BE2C (cell line): ENCODE measurements at regions not wholly inside any gene's neighbourhood (a gene's known extent, or its start where the extent isn't known, plus 50 kb on each side); places are given as distances from the start of the nearest gene placed in this dataset.

Source experiments
- DNase-seq: peaks from one replicate; pipeline ENCODE4 v3.0.0-alpha.2; 2020
- H3K27me3 ChIP-seq: fragments of 250-450 bp; sonication (Bioruptor Pico); 2 replicates; pipeline ENCODE4 v1.5.1; 2020; ENCODE audit warnings: mild to moderate bottlenecking
- H3K36me3 ChIP-seq: fragments of 250-450 bp; sonication (Bioruptor Pico); 2 replicates; pipeline ENCODE4 v1.5.1; 2020; ENCODE audit warnings: mild to moderate bottlenecking
- H3K4me1 ChIP-seq: fragments of 250-450 bp; sonication (Bioruptor Pico); 2 replicates; pipeline ENCODE4 v1.5.1; 2020
- H3K4me3 ChIP-seq: 2 replicates; pipeline ENCODE4 v1.5.1; 2011; ENCODE audit warnings: low read depth, low read length
- H3K9me3 ChIP-seq: fragments of 250-450 bp; sonication (Bioruptor Pico); 2 replicates; pipeline ENCODE4 v1.5.1; 2020
- CTCF ChIP-seq: IDR thresholded peaks from 2 replicates; pipeline ENCODE4 v1.5.1; 2012; ENCODE audit warnings: mild to moderate bottlenecking, low read depth, low read length

- no peak for DNase-seq
- Histone ChIP-seq H3K4me1 (no peaks in the 10 kb centered on the region), H3K9me3 (no peaks in the 10 kb centered on the region), H3K4me3 (no peak overlapping the region), H3K27me3 (no peaks in the 10 kb centered on the region), H3K36me3 (no peaks in the 10 kb centered on the region)
- TF ChIP-seq CTCF: no peak
Measured at GRCh38 chr6:85749236-85749635, 106.5 kb upstream of the SYNCRIP start.

DNA sequence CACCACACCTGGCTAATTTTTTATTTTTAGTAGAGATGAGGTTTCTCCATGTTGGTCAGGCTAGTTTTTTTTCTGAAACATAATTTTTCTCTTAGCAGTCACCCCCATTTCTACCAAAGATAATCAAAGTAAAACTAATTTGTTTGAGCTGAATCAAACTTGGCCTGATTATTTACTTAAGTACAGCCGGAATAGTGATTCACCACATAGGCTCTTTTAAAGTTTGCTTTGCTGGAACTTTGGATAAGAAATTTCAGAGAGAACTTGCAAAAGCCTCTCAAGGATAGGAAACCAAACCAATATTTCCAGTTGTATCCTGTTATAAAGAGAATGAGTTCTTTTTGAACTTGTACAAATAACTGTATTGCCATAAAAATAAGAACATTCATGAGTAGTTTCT is 105.0 kb upstream of the SYNCRIP start:
- H3K4me3 ChIP-seq: no peak overlapping the region
- no peaks in the 10 kb centered on the region for H3K36me3 ChIP-seq
- no peaks in the 10 kb centered on the region for H3K9me3 ChIP-seq
- no peaks in the 10 kb centered on the region for H3K27me3 ChIP-seq
- DNase-seq: no peak
- H3K4me1 ChIP-seq: no peaks in the 10 kb centered on the region
- TF ChIP-seq CTCF: no peak

GRCh38 chr6:85747093-85747492 is 104.4 kb upstream of the SYNCRIP start:
- Histone ChIP-seq H3K9me3 (no peaks in the 10 kb centered on the region), H3K4me3 (no peak overlapping the region), H3K36me3 (no peaks in the 10 kb centered on the region), H3K4me1 (no peaks in the 10 kb centered on the region), H3K27me3 (no peaks in the 10 kb centered on the region)
- no peak for TF ChIP-seq CTCF
- no peak for DNase-seq

DNA sequence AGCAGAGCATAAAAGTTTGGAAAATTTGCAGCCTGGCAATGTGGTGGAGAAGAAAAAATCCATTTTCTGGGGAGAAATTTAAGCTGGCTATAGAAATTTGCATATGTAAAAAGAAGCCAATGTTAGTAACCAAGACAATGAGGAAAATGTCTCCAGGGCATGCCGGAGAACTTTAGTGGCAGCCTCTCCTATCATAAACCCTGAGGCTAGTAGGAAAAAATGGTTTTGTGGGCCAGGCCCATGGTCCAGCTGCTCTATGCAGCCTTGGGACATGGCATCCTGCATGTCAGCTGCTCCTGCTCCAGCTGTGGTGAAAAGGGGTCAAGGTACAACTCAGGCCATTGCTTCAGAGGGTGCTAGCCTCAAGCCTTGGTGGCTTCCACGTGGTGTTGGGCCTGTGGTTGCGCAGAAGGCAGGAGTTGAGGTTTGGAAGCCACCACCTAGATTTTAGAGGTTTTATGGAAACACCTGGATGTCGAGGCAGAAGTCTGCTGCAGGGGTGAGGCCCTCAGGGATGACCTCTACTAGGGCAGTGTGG is 101.8 kb upstream of the SYNCRIP start:
- TF ChIP-seq CTCF: no peak
- Histone ChIP-seq H3K36me3 (no peaks in the 10 kb centered on the region), H3K27me3 (no peaks in the 10 kb centered on the region), H3K9me3 (no peaks in the 10 kb centered on the region), H3K4me3 (no peak overlapping the region), H3K4me1 (no peaks in the 10 kb centered on the region)
- DNase-seq: no peak

GRCh38 chr6:85726206-85726605 is 83.5 kb upstream of the SYNCRIP start:
- Histone ChIP-seq H3K4me3 (no peak overlapping the region), H3K4me1 (no peaks in the 10 kb centered on the region), H3K9me3 (peaks cover 6% of the 10 kb centered on the region), H3K36me3 (no peaks in the 10 kb centered on the region), H3K27me3 (no peaks in the 10 kb centered on the region)
- no peak for DNase-seq
- no peak for TF ChIP-seq CTCF

- H3K4me3 ChIP-seq: no peak overlapping the region
- no peaks in the 10 kb centered on the region for H3K4me1 ChIP-seq
- H3K27me3 ChIP-seq: no peaks in the 10 kb centered on the region
- peaks cover 2% of the 10 kb centered on the region; the same call in 1 of the 2 replicates for H3K9me3 ChIP-seq
- no peak for DNase-seq
- no peak for TF ChIP-seq CTCF
- no peaks in the 10 kb centered on the region for H3K36me3 ChIP-seq
Measured at GRCh38 chr6:85715797-85716196, 73.1 kb upstream of the SYNCRIP start.
